ENCODE measurements at regions not wholly inside any gene's neighbourhood (a gene's known extent, or its start where the extent isn't known, plus 50 kb on each side); places are given as distances from the start of the nearest gene placed in this dataset.

- TF ChIP-seq CTCF (conservative IDR thresholded peaks at IDR 0.05; ENCODE audit: low read depth, low read length) = no peak
- Histone ChIP-seq H3K27me3 (ENCODE audit: insufficient read depth, low read depth) (no peaks in the 10 kb centered on the region), H4K20me1 (ENCODE audit: insufficient read depth) (no peaks in the 10 kb centered on the region), H3K4me1 (ENCODE audit: low read depth, poor library complexity, severe bottlenecking) (no peaks in the 10 kb centered on the region), H3K27ac (no peak overlapping the region), H3K9ac (no peak overlapping the region), H2AFZ (ENCODE audit: low read depth) (no peak overlapping the region), H3K4me2 (no peak overlapping the region), H3K36me3 (ENCODE audit: insufficient read depth) (no peaks in the 10 kb centered on the region), H3K4me3 (IDR thresholded peaks at IDR 0.05; ENCODE audit: insufficient read depth, low read depth, low read length) (no peak overlapping the region), H3K79me2 (ENCODE audit: insufficient read depth, low read depth) (no peaks in the 10 kb centered on the region)
Observed at GRCh38 chr12:41869432-41869831, 275.2 kb downstream of the GXYLT1 start.

GRCh38 chr12:41866878-41867430 lies 277.7 kb downstream of the GXYLT1 start:
- Histone ChIP-seq H3K79me2 (ENCODE audit: insufficient read depth, low read depth) (no peaks in the 10 kb centered on the region), H3K4me2 (no peak overlapping the region)

DNA sequence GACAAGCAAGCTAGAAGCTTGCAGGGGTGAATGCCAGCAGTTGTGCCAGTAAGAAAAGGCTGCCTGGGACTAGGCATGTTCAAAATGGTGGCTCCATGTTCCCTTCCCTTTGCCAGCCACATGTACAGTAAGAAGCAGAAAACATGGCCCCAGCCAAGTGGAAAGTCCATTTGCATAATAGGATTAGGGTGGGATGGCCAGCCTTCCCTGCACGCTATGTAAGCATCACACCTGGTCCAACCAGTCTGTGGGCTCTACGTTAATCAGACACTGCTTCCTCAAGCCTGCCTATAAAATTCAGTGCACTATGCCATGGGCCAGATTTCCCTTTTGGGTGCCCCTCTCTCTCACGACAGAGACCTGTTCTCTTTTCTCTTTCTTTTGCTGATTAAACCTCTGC lies 288.4 kb downstream of the GXYLT1 start:
- Histone ChIP-seq H3K9ac (no peak overlapping the region), H3K79me2 (ENCODE audit: insufficient read depth, low read depth) (no peaks in the 10 kb centered on the region), H3K4me2 (no peak overlapping the region), H3K4me1 (ENCODE audit: low read depth, poor library complexity, severe bottlenecking) (no peaks in the 10 kb centered on the region), H2AFZ (ENCODE audit: low read depth) (no peak overlapping the region), H4K20me1 (ENCODE audit: insufficient read depth) (no peaks in the 10 kb centered on the region), H3K36me3 (ENCODE audit: insufficient read depth) (no peaks in the 10 kb centered on the region), H3K27me3 (ENCODE audit: insufficient read depth, low read depth) (no peaks in the 10 kb centered on the region), H3K4me3 (IDR thresholded peaks at IDR 0.05; ENCODE audit: insufficient read depth, low read depth, low read length) (no peak overlapping the region), H3K27ac (no peak overlapping the region)
- TF ChIP-seq CTCF (conservative IDR thresholded peaks at IDR 0.05; ENCODE audit: low read depth, low read length) = no peak

More at GRCh38 chr12:41866878-41867430, 277.7 kb downstream of the GXYLT1 start:
- no peaks in the 10 kb centered on the region for H3K4me1 ChIP-seq (ENCODE audit: low read depth, poor library complexity, severe bottlenecking)
- H3K27ac ChIP-seq = no peak overlapping the region
- TF ChIP-seq CTCF (conservative IDR thresholded peaks at IDR 0.05; ENCODE audit: low read depth, low read length) = no peak
- no peaks in the 10 kb centered on the region for H4K20me1 ChIP-seq (ENCODE audit: insufficient read depth)
- no peak overlapping the region for H3K4me3 ChIP-seq (IDR thresholded peaks at IDR 0.05; ENCODE audit: insufficient read depth, low read depth, low read length)
- H3K9ac ChIP-seq = no peak overlapping the region
- no peak overlapping the region for H2AFZ ChIP-seq (ENCODE audit: low read depth)
- no peaks in the 10 kb centered on the region for H3K27me3 ChIP-seq (ENCODE audit: insufficient read depth, low read depth)
- no peaks in the 10 kb centered on the region for H3K36me3 ChIP-seq (ENCODE audit: insufficient read depth)

- Histone ChIP-seq H3K79me2 (ENCODE audit: insufficient read depth, low read depth) (no peaks in the 10 kb centered on the region), H3K27me3 (ENCODE audit: insufficient read depth, low read depth) (no peaks in the 10 kb centered on the region), H2AFZ (ENCODE audit: low read depth) (no peak overlapping the region), H3K9ac (no peak overlapping the region), H4K20me1 (ENCODE audit: insufficient read depth) (no peaks in the 10 kb centered on the region), H3K4me3 (IDR thresholded peaks at IDR 0.05; ENCODE audit: insufficient read depth, low read depth, low read length) (no peak overlapping the region), H3K36me3 (ENCODE audit: insufficient read depth) (no peaks in the 10 kb centered on the region), H3K27ac (no peak overlapping the region), H3K4me2 (no peak overlapping the region), H3K4me1 (ENCODE audit: low read depth, poor library complexity, severe bottlenecking) (no peaks in the 10 kb centered on the region)
- TF ChIP-seq CTCF (conservative IDR thresholded peaks at IDR 0.05; ENCODE audit: low read depth, low read length) = no peak
Observed at GRCh38 chr12:41850046-41850445, 294.6 kb downstream of the GXYLT1 start.
